ENCODE measurements at regions not wholly inside any gene's neighbourhood (a gene's known extent, or its start where the extent isn't known, plus 50 kb on each side); places are given as distances from the start of the nearest gene placed in this dataset.

DNA sequence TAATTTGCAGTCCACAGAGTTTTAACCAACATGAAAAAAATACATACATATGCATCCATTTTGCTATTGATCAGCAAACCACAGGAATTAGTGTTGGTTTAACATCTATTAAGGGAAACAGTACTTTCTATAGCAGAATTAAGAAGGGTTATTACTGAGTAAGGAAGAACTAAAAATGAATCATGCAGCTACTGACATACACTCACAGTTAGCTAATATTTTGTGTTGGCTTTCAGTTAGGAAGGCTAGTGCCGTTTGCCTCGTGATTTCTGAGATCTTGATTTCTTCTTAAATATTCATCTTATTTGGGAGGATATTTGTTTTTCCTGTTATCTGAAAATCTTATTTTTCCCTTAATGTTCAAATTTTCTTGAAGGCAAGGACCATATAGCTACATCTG, 423.4 kb downstream of the NOVA1 start:
- TF ChIP-seq EZH2phosphoT487 (IDR thresholded peaks at IDR 0.05; ENCODE audit: borderline replicate concordance) (no peak), POLR2A (IDR thresholded peaks at IDR 0.05; ENCODE audit: borderline replicate concordance, extremely low read depth, insufficient read depth, insufficient read length) (no peak), CEBPB (IDR thresholded peaks at IDR 0.05; ENCODE audit: low read depth) (no peak), TCF7L2 (IDR thresholded peaks at IDR 0.05; ENCODE audit: borderline replicate concordance, extremely low read depth, insufficient read depth, insufficient read length) (no peak), ZNF274 (IDR thresholded peaks at IDR 0.05; ENCODE audit: low read depth, low read length) (no peak), EGR1 (IDR thresholded peaks at IDR 0.05; ENCODE audit: low read depth) (no peak), EZH2 (IDR thresholded peaks at IDR 0.05) (no peak), SIN3A (IDR thresholded peaks at IDR 0.05; ENCODE audit: low read depth) (no peak)
- TF ChIP-seq, protein P1, sequence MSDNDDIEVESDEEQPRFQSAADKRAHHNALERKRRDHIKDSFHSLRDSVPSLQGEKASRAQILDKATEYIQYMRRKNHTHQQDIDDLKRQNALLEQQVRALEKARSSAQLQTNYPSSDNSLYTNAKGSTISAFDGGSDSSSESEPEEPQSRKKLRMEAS (IDR thresholded peaks at IDR 0.05) = no peak
- TF ChIP-seq, protein P2, sequence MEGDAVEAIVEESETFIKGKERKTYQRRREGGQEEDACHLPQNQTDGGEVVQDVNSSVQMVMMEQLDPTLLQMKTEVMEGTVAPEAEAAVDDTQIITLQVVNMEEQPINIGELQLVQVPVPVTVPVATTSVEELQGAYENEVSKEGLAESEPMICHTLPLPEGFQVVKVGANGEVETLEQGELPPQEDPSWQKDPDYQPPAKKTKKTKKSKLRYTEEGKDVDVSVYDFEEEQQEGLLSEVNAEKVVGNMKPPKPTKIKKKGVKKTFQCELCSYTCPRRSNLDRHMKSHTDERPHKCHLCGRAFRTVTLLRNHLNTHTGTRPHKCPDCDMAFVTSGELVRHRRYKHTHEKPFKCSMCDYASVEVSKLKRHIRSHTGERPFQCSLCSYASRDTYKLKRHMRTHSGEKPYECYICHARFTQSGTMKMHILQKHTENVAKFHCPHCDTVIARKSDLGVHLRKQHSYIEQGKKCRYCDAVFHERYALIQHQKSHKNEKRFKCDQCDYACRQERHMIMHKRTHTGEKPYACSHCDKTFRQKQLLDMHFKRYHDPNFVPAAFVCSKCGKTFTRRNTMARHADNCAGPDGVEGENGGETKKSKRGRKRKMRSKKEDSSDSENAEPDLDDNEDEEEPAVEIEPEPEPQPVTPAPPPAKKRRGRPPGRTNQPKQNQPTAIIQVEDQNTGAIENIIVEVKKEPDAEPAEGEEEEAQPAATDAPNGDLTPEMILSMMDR (IDR thresholded peaks at IDR 0.05 in 2 of 3, conservative IDR thresholded peaks at IDR 0.05 in 1 of 3; ENCODE audit: borderline replicate concordance in 1 of 3, insufficient read depth in 1 of 3, low read depth in 2 of 3, low read length in 2 of 3) = no peak

All from HCT116 (cell line).